T-helper 1 cell (primary cell): ENCODE measurements at regions not wholly inside any gene's neighbourhood (a gene's known extent, or its start where the extent isn't known, plus 50 kb on each side); places are given as distances from the start of the nearest gene placed in this dataset.

ENCODE experiments used
- DNase-seq, 5 donors: peaks; one replicate each; pipeline ENCODE4 v3.0.0-alpha.2; 2012 to 2020

DNA sequence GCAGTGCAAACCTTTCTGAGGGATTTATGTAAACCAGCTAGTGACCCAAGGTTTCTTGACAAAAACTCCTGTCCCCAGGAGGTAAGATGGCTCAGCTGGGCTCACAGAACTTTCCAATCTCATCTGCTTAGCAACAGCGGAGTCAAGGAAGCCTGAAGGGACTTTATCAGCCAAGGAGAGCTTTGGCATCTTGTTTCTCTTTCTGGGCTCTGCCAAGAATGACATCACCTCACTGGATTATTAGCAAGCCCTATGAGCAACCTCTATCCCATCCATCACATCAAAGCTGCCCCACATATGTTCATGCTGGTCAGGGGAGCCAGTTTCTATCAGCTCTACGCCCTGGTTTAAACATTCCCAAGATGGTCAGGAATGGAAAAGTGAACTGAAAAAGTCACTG is 461.3 kb downstream of the ENC1 start:
- DNase-seq = no peak

DNA sequence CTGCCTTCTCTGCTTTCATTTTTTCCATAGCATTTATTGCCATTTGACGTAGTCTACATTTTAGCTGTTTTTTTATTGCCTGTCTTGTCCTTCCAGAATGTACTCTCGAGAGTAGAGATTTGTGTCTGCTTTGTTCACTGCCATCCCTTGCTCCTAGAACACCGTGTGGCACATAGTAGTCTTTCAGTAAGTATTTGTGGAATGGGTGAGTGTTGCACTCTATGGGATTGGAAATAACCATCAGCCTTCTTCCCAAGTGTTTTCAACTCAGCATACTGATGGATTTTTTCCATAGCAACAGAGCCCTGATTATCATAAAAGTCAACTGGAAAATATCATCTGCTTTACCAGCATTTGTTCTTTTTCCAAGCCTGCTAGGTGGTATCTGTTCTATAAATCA is 462.6 kb downstream of the ENC1 start:
- no peak for DNase-seq

DNA sequence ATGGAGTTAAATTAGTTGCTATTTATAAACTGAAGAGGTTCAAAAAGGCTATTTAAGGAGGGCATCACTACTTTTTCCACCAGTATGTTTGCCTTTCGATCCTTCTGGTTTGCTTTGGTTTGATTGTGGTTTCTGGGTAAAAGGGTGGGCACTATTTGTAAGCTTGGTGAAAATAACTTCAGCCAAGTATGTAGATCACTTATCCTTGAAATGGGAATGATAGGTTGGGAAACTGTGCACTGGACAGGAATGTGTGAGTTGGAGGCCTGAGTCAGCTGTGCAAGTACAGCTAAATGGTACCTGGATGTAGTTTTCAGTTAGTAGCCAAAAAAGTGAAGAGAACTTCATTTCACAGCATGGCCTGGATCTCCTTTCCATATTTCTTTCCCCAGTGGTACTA is 466.2 kb downstream of the ENC1 start:
- no peak for DNase-seq

DNA sequence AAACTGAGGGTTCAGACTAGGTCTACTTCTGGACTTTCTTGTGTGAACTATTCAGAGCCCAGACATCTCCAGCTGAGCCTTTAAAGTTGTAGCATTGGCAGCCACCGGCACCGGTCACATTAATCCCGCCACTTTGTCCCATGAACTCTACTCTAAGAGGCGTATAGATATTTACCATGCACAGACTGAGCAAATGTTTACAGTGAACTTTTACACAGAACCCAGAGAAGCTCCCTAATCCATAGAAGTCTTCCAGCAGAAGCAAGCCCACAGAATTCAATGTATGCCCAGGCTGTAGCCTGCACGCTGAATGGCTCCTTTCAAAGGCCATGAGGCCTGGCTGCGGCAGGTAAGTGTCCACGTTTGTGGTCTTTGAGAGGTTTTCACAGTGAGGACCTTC is 466.9 kb downstream of the ENC1 start:
- DNase-seq = no peak

DNA sequence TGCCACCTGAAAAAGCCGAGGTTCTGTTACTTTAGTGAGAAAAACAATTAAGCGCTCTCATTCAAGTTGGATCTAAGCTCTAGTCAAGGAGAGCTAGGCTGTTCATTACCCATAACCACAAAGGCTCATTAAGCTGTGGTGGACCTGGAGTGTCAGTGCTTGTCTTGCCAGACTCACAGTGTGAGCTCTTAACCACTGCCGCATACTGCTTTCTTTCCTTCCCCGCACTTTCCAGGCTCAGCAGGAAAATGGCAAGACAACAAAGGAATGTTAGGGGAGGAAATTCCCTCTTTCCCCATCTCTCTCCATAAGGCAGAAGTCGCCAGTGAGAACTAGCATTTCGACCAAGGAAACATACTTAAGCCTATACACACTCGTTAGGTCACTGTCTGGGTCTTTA is 467.3 kb downstream of the ENC1 start:
- DNase-seq = no peak

DNA sequence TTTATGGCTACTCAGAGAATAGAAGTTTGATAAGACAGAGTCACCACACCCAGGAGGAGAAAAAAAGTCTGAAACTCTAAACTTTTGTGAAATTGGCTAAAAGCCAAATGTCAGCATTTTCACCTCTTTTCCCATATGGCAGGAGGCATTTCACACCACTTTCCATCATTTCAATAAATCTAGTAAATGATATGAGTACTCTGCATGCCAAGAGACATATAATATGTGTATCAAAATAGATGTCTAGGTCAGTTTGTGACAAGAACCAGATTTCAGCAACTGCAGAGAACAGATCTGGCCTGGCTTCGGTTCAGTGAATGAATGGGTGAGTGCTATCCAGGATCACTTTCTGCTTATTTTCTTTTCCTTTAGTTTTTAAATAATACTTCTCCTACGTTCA is 470.8 kb downstream of the ENC1 start:
- DNase-seq = no peak

DNA sequence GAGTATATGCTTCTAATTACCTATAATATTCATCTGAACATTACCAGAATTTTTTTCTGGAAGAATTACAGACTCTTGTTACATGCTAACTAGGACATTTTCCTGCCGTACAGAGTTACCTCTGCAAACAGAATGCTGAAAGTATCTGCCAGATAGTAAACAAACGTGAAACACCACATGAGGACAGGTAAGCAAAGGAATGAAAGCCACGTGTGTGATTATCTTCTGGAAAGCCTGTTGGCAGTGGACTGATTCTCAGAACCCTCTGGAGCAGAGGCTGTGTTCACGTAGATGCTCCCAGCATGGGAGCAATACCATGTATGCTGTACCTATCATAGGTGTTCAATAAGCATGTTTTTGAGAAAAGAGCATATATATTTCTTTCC is 472.6 kb downstream of the ENC1 start:
- no peak for DNase-seq

DNA sequence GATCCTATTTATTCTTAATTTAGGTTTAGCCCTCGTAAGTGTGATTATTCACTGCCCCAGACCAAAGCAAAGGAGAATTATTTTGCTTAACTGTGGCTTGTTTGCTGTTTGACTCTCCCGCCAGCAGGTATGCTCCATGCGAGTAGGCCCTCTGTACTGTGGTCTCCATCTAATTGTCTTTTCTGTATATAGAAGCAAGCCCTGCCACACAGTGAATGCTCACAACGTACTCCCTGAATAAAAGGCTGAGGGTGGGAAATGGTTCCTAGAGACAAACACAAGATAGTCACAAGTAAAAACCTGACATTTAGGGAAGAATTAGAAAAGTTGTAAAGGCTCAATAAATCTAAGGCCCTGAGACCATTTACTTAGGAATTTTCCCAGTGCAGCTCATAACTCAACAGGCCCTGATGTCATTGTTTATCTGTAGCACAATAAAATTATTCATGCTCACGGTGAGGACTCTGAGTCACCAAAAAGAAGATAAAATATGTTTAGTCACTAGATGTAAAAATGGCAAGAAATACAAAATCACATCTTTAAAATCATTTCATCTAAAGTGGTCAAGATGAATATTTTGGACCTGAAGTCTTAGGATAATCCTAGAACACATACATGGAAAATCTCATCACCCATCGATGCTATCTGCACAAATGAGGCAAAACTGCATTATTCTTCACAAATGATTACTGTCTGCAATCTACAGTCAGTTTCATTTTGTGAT is 473.2 kb downstream of the ENC1 start:
- no peak for DNase-seq

DNA sequence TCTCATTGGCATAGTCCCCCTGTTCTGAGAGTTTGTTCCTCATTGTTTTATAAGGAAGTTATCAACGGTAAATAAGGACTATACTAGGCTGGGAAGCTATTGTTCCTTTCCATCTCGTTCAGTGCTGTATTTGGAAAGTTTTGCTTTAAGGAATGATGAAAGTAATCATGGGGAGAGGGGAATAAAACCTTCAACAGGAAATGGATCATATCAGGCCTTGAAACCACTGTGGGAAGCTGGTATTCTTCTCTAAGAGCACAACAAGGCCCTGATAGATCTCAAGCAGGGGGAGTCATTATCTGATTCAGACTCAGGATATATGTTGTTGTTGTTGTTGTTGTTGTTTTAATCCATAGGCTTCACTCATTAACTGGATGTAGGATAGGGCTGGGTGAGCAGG is 474.5 kb downstream of the ENC1 start:
- no peak for DNase-seq

DNA sequence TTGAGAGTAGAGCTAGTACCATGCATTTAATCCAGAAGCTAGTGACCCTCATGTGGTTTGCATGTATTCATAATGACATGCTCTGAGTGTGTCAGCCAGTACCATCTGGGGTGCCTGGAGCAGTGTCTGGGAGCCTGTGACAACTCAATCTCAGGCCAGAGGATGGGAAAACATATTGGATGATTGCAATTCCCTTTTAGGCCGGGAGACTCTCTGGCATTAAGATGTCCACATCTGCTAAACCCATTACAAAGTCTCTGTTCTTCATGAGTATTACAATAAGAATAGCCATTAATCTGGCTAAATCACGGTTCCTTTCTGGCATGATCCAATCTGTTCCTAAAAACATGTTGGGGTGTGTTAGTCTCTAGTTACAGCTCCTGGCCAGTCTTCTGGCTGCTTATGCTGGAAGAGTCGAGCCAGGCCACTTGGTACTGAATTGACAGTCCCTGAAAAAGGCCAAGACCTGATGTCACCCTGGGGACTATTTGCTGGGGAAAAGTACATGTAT is 475.7 kb downstream of the ENC1 start:
- no peak for DNase-seq

DNA sequence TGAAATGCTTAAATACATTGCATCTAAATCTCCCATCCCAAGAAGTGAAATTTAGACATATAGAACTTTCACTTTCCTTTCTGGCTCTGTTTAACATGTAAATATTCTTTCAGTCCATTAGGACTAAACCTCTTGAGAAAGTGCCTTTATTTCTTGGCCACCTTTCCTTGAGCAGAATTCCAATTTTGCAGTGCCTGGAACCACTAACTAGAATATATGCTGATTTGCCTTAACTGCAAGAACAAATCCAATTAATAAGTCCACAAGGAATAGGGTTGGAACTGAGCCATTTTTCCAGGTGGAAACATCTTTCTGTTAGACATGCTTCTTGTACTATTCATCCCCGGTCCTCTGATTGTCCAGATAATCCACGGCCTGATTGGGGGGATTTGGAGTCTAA is 478.0 kb downstream of the ENC1 start:
- DNase-seq = no peak

DNA sequence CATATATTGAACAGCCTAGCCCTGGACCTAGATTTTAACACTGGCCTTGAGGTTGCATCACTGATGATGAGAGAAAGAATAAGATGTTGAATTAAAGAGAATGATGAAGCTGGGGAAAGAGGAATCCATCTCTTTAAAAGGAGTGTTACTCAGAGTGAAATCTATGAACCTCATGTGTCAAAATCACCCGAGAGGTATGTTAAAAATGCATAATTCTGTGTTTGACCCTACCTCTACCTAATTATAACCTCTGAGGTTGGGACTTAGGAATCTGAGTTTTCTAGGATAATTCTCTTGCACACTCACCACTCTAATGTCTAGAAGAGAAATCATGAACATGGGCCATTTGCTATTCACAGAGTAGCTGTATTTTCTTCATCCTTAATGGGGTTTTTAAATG is 479.4 kb downstream of the ENC1 start:
- DNase-seq = no peak

DNA sequence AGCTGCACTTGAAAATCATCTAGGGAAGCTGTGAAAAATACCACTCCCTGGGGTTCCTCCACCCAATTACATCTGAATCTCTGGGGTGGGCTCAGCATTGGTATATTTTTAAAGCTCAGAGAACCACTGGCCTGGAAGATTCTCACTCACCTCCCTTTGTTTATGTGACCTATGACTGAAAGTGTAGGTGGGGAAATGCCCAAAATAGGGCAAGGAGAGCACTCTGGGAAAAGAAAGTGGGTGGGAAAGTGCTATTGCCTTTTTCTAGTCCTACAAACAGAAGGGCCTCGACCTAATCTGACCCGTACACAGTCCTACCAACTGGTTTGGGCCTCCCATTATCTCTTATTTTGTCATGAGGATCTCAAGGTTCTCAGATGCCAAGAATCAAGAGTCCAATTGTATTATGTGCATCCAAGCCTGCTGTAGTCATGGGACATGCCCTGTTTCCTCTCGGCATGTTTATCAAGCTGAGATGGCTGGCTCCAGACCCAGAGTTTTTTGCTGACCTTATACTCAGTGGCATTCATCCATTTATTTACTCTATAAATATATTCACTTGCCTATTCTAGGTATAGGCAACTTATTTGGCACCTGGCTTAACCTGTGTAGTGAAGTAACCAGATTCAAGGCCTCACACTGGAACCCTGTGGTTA is 483.7 kb downstream of the ENC1 start:
- no peak for DNase-seq

DNA sequence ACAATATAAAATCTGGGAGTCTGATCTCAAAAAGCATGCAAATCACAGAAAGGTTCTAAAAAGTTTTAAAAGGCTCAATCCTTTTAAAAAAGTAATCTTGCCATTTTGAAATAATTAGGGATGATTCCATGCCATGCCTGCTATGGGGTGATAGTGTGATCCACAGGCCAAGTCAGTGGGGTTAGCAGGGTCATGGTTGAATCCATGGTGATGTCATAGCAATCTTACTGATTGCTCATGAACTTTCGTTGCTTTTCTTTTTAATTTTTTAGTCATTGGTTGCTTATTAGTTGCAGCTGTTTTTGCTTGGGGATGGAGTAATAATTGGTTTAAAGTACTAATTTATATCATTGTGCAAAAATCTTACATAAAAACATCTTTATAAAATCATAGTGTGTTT is 485.0 kb downstream of the ENC1 start:
- DNase-seq = no peak

DNA sequence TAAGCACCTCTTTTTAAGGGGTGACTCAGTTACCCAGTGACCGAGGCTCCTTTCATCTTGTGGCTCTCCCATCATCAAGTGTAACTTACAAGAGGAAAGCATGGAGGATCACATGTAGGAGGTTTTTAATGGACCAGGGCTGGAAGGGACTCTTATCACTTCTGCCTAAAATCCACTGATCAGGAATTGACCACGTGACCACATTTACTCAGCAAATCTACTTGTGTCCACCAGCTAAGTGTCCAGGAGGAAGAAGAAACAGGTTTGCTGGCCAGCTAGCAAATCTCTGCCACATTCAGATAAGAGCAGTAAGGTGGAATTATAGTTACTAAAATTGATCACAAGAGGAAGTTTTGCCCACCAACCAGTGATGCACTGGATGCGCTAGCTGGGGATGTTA is 486.0 kb downstream of the ENC1 start:
- DNase-seq = no peak

DNA sequence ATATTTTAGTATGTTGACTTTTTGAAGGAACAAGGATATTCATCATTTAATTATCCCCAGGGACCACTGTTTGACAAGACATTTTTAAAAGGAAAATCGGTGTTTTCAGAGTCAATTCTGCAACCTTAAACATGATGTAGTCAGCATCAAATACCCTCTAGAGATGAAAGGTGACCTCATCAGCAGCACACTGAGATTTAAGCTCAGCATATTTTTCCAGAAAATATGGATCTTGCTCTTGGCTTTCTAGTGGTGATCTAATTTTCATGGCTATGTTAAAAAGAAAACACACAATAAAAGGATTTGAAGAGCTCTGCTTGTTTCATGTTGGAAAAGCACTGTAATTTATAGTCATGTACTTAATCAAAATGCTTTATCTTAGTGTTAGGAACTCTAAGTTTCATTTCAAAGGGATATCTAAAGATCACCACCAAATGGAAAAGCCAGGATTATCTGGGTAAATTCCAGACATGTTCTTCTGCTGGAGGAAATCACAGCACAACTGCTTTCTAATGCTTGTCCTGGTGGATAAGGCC is 487.2 kb downstream of the ENC1 start:
- no peak for DNase-seq

DNA sequence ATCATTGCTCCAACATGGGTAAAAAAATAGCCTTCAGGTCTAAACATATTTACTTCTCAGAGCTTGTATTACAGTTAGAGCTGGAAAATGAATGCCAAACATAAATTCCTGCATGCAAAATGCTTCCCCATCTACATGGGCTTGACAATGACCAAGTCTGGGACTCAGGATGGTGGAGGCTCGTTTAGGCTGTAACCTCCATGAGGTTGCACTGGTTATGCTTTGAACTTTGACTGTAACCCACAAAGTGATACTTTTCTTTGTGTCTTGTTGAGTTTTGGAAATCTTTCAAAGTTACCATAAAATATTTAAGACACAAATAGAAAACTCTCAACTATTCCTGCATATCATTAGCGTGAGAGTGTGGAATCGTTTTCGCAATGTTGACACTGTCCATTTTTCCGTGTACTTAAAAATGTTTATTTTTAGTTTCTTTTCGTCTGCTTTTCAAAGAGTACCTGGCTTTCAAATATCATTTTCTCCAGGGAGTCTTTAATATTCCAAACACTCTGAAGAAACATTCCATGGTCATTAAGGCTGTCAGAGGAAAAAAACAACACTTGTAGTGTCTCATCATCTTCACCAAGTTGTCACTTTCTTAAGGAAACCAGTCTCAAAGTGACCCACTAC is 487.8 kb downstream of the ENC1 start:
- no peak for DNase-seq

DNA sequence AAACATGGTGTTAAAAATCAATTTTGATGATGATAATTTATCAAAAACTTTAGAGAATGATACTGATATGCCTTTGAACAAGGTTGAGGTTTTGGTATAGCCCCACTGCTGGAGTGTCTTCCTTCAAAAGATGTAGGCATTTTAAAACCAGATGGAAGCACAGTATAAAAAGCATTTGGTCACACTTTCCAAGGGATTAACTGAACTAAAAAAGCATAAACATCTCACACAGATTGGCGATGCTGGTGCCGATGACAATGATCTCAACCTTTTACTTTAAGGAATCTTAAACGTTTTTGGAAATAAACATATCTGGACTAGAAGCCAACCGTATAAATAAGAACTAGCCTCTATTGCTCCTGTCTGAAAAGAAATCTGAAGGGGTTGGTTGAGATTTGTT is 488.4 kb downstream of the ENC1 start:
- DNase-seq = no peak

DNA sequence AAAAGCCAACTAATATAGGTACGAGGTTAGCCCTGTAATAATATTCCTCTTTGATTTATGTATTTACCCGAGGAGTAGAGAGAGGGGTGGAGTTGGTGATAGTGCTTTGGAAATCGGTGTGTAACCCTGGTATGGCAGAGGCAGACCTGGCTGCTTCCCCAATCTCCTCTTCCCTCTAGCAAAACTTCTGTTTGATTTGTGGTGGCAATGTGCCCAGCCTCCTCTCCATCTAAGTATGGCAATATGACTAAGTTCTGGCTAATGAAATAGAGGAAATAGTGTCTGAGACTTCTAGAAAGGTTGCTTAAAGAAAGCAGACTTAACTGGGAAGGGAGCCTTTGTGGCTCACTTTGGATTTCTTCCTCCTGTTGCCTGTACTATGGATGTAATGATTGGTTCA is 491.1 kb downstream of the ENC1 start:
- no peak for DNase-seq

DNA sequence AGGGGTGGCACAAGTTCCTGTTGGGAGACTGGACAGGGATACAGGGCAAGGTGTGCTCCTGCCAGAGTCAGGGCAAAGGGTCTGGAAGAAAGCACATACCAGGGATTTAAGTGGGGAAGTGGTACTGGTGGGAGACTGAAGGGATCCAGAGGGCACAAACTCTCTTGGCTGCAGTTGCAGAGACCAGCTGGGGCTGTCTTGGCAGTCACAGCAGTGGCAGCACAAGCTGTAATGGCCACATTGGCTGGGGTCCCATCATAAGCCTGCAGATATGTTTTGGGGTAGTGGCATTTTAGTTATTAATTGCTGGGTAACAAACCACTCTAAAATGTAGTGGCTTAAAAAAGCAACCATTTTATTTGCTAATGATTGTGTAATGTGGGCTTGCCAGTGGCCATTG is 492.2 kb downstream of the ENC1 start:
- DNase-seq = no peak

DNA sequence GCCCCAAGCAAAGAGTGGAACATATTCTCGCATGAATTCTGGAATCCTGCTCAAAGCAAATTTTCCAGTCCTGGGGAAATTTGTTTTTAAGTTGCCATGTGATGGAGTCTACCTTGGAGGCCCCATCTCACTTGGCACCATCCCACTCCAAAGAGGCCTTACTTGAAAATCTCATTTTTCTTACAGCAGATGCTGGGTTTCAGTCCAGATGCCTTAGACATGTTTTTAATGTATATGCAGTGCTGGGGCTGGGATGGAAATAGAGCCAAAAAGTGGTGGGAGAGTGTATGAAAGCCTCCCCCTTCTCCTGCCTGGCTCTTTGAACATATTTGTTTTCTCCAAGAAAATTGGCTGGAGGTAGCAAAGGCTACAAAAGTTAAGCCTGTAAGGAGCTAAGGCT is 493.7 kb downstream of the ENC1 start:
- no peak for DNase-seq

DNA sequence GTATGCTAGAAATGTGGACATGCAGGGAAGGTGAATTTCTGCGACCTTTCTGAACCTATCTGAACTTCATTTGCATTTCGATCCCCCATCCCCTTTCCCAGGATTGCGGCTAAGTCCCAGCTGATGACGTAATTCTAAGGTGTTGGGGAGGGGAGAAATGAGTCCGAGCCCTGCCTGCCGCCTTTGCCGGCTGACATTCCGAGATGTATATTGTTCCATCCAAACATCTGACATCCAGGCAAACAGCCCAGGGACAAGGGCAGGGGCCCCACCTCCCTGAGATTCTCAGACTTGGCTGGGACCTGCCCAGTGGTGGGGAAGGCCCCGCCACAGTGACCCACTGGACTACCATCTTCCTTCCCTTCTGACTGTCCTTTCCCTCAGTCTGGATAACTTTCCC is 494.6 kb downstream of the ENC1 start:
- no peak for DNase-seq

DNA sequence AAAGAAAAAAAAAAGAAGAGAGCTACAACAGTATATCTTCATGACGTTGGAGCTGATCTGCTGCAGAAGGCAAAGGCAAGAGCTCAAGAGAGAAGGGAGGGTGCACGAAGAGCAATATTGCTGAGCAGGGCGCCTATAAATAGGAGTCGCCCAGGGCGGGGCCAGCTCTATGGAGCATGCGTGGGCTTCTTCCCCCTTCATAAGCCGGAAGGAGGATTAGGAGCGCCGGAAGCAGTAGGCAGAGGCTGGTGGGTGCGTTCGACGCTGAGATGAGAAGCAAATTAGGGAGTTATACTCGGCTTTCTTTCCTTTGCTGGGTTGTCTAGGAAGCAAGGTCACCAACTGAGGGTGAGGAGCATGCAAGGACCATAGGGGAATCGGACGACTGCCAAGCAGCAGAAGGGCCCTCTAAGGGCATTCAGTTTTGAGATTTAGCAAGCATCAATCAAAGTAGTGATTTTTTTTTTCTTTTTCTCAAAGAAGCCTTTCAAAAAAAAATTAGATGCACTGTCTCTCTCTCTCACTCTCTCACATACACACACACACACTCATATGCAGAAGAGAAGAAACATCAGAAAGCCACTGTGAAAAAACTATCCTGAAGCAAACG is 496.7 kb downstream of the ENC1 start:
- no peak for DNase-seq

DNA sequence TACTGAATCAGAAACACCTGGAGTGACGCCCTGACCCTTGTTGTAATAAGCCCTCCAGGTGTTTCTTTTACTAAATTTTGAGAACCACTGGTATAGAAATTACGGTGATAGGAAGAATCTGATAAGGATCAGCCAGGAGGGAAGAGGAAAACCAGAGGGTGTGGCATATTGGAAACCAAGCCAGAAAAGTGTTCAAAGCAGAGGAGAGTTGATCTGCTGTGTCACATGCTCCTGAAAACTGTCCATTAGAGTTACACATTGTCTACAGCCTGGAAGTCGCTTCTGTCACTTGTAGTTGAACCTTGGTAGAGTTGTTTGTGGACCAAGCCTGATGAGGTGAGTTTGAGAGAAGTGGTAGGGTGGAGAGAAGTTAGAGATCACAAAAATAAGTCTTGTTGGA is 497.4 kb downstream of the ENC1 start:
- DNase-seq = no peak
